Naive thymus-derived CD8-positive, alpha-beta T cell (primary cell): ENCODE measurements at regions not wholly inside any gene's neighbourhood (a gene's known extent, or its start where the extent isn't known, plus 50 kb on each side); places are given as distances from the start of the nearest gene placed in this dataset.
"Not testable (repeated sequence)": the region's sequence is repeated elsewhere in the genome, so short reads cannot be mapped to it uniquely, and the experiment has no call there.

Source experiments
- ATAC-seq, 2 donors: fragments of 150-1000 bp; cut with Tn5 transposase in 1 of 2; sonication (Bioruptor Pico), chemical (Tn5 transposase) in 1 of 2; 1 replicate in 1 of 2; 2 replicates in 1 of 2; pipeline ENCODE4 v1.10.0; 2021; ENCODE audit warnings: mild to moderate bottlenecking in 2 of 2, moderate library complexity in 2 of 2
- POLR2A ChIA-PET: fragments of 350-600 bp; sonication (Branson Sonifier 250); formaldehyde crosslinking; loops from one replicate; lab custom pipeline; 2021; ENCODE audit warnings: antibody characterized with exemption; lab: Charles Lee
- DNase-seq, 10 donors: peaks; one replicate each; pipeline versions ENCODE4 v3.0.0 to v3.0.0-alpha.2; 2020 to 2022
- H3K27ac Mint-ChIP-seq, 10 donors: one replicate each; pipeline ENCODE4 v1.8.0; 2020 to 2022; ENCODE audit warnings: mild to moderate bottlenecking in 10 of 10, mixed read lengths in 10 of 10, moderate library complexity in 4 of 10, inconsistent platforms in 1 of 10
- H3K27me3 Mint-ChIP-seq, 5 donors: one replicate each; pipeline ENCODE4 v1.8.0; 2021 to 2022; ENCODE audit warnings: mixed read lengths in 5 of 5
- H3K36me3 Mint-ChIP-seq, 3 donors: one replicate each; pipeline ENCODE4 v1.8.0; 2020 to 2022; ENCODE audit warnings: mixed read lengths in 3 of 3, mild to moderate bottlenecking in 2 of 3, inconsistent platforms in 1 of 3
- H3K4me1 Mint-ChIP-seq, 4 donors: one replicate each; pipeline ENCODE4 v1.8.0; 2021 to 2022; ENCODE audit warnings: mixed read lengths in 4 of 4
- H3K4me3 Mint-ChIP-seq, 10 donors: one replicate each; pipeline ENCODE4 v1.8.0; 2020 to 2022; ENCODE audit warnings: mild to moderate bottlenecking in 10 of 10, mixed read lengths in 10 of 10, moderate library complexity in 6 of 10, inconsistent platforms in 1 of 10
- H3K9me3 Mint-ChIP-seq, 9 donors: one replicate each; pipeline ENCODE4 v1.8.0; 2020 to 2022; ENCODE audit warnings: mixed read lengths in 9 of 9, mild to moderate bottlenecking in 3 of 9, inconsistent platforms in 1 of 9, moderate library complexity in 1 of 9

DNA sequence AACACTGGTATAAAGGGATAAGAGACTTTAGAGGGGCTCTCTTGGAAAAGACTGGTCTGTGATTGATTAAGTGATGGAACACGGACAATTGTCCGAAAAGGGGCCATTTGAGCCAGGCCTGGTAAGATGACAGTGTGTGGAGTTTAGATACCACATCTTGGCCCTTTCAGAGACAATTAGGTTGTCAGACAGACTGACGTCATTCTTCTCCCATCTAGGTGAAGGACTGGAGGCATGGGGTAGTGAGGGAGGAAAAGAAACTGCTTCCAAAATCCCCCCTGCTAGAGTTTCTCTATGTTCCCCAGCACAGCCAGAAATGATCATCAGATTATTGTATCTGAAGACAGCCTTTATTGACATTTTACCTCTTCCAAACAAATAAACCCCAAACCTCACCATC, 84.8 kb upstream of the MYO3A start:
- H3K4me3 Mint-ChIP-seq, result no peak overlapping the region
- no peak for ATAC-seq
- no peaks in the 10 kb centered on the region for H3K36me3 Mint-ChIP-seq
- H3K9me3 Mint-ChIP-seq, result peaks cover 0 to 20% (median 0%) of the 10 kb centered on the region in 9 donors
- POLR2A ChIA-PET, result no interaction called here
- H3K4me1 Mint-ChIP-seq, result no peaks in the 10 kb centered on the region
- peaks cover 11 to 48% (median 23%) of the 10 kb centered on the region in 5 donors for H3K27me3 Mint-ChIP-seq
- no peak overlapping the region for H3K27ac Mint-ChIP-seq
- no peak for DNase-seq

DNA sequence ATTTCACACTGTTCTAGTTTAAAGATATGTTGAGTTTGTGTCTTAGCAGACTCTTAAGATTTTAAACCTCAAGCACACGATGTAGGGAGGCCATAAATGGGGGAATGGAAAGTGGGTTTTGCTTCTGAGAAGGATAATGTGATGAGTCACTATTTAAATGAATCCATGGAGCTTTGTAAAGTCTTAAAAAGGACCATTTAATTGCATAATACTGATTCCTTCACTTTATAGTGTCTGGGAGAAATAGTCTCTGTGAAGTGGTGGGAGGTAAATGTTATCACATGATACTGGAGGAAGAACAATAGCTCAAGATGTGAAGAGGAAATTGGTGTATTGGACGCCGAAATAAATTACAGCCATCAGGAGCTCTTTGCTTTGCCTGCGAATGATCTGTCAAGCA, 84.0 kb upstream of the MYO3A start:
- Mint-ChIP-seq H3K4me3 (no peak overlapping the region), H3K27me3 (peaks cover 14 to 48% (median 21%) of the 10 kb centered on the region in 5 donors), H3K36me3 (no peaks in the 10 kb centered on the region), H3K4me1 (no peaks in the 10 kb centered on the region), H3K9me3 (peaks cover 0 to 20% (median 0%) of the 10 kb centered on the region in 9 donors), H3K27ac (no peak overlapping the region)
- DNase-seq (no peak), ATAC-seq (no peak)
- POLR2A ChIA-PET, result no interaction called here

DNA sequence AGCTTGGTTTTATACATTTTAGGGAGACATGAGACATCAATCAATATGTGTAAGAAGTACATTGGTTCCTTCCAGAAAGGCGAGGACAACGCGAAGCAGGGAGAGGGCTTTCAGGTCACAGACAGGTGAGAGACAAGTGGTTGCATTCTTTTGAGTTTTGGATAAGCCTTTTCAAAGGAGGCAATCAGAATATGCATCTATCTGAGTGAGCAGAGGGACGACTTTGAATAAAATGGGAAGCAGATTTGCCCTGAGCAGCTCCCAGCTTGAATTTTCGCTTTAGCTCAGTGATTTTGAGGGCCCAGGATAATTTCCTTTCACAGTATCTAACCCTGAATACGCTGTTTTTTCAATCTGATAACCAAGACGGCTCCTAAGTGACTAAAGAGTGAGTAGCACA, 82.5 kb upstream of the MYO3A start:
- peaks cover 0 to 20% (median 0%) of the 10 kb centered on the region in 9 donors for H3K9me3 Mint-ChIP-seq
- no peaks in the 10 kb centered on the region for H3K36me3 Mint-ChIP-seq
- no peak overlapping the region for H3K4me3 Mint-ChIP-seq
- ATAC-seq (no peak), DNase-seq (no peak)
- no peaks in the 10 kb centered on the region for H3K4me1 Mint-ChIP-seq
- H3K27ac Mint-ChIP-seq, result no peak overlapping the region
- peaks cover 17 to 48% (median 24%) of the 10 kb centered on the region in 5 donors for H3K27me3 Mint-ChIP-seq
- POLR2A ChIA-PET, result no interaction called here

DNA sequence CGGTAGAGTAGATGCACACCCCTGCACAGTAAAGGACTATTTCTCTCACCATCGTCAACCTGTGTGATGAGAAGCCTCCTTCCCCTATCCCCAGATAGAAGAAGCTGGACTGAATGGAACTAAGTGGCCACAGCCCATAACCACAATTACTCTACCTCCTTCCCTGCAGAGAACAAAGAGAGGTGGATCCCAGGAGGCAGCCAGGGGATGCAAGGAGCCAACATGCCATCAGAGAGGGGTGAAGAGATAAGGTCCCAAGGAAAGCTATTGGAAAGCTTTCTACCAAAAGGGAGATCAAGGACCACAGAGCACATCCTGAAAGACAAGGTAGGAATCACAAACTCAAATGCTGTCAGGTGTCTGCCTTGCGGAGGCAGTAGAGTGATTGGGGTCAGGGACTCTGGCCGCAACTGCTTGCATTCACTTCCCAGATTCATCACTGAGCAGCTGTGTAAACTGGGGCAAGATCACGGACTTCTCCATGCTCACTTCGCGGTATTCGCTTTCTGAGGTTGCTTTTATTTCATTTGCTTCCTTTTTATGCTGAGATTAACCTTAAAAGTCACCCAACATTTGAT, 81.6 kb upstream of the MYO3A start:
- no peak overlapping the region for H3K4me3 Mint-ChIP-seq

DNA sequence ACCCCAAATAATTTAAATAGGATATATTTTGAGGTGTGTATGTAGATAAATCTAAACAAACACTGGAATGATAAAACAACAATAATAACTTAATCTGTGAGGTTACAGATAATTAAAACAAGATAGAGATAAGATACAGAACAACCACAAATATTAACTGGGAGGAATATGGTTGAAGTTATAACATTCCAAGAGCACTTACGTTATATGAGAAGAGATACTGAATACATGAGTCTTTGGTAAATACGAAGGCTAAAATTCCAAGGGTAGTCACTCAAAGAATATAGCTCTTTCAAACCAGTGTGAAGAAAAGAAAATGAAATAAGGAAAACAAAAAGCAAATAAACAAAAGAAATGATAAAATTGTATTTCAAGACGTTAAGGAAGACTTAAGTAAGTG, 76.0 kb upstream of the MYO3A start:
- peaks cover 10 to 24% (median 14%) of the 10 kb centered on the region in 5 donors for H3K27me3 Mint-ChIP-seq
- H3K4me1 Mint-ChIP-seq, result no peaks in the 10 kb centered on the region
- ATAC-seq, result no peak
- H3K9me3 Mint-ChIP-seq, result peaks cover 0 to 4% (median 0%) of the 10 kb centered on the region in 9 donors
- POLR2A ChIA-PET, result no interaction called here
- no peaks in the 10 kb centered on the region for H3K36me3 Mint-ChIP-seq
- no peak for DNase-seq
- no peak overlapping the region for H3K4me3 Mint-ChIP-seq
- no peak overlapping the region for H3K27ac Mint-ChIP-seq

More for the DNA sequence above, 81.6 kb upstream of the MYO3A start:
- Mint-ChIP-seq H3K4me1 (no peaks in the 10 kb centered on the region), H3K27me3 (peaks cover 17 to 56% (median 27%) of the 10 kb centered on the region in 5 donors), H3K36me3 (no peaks in the 10 kb centered on the region), H3K27ac (no peak overlapping the region), H3K9me3 (peaks cover 0 to 20% (median 0%) of the 10 kb centered on the region in 9 donors)
- DNase-seq (peak in 1 of 10 donors; percentile 42), ATAC-seq (no peak)
- POLR2A ChIA-PET, result no interaction called here

DNA sequence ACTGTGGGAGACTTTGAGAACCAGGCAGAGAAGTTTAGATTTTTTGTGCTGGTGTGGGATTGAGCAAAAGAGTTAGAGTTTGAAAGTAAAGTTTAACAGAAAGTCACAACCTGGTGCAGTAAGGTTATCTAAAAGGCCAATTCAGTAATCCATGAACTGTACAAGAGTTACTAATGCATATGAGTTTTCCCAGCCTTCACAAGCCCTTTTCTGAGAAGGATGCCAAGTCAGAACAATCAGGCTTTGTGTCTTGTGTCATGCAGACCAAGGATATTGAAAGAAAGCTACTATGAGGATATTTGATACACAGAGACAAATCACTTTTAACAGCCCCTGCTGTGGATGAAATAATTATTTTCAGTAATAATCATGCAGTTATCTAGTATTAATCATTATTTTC, 68.8 kb upstream of the MYO3A start:
- H3K4me3 Mint-ChIP-seq, result no peak overlapping the region
- no peaks in the 10 kb centered on the region for H3K4me1 Mint-ChIP-seq
- ATAC-seq (no peak), DNase-seq (no peak)
- peaks cover 0 to 18% (median 2%) of the 10 kb centered on the region in 5 donors for H3K27me3 Mint-ChIP-seq
- POLR2A ChIA-PET, result no interaction called here
- H3K36me3 Mint-ChIP-seq, result peaks cover 0 to 7% (median 0%) of the 10 kb centered on the region in 3 donors
- peak overlapping the region in 1 of 10 donors; percentile 38 for H3K27ac Mint-ChIP-seq
- peaks cover 0 to 12% (median 6%) of the 10 kb centered on the region in 9 donors for H3K9me3 Mint-ChIP-seq

DNA sequence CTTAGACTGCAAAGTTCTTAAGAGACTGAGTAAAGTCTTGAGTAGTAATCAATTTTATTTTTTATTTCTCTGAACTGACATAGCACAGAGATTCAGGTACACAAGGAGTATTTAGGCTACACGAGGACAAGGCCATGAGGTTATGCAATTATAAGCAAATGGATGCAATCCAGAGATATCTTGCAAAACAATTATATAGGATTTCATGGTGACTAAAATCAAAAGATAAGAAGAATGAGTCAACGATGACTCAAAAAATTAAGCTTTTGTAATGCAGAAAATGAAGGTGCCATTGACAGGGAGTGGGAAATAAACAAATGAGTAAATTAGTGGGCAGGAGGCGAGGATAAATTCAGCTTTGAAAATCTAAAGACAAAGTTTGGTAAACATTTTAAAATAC, 66.7 kb upstream of the MYO3A start:
- no peak for ATAC-seq
- no peak for DNase-seq
- POLR2A ChIA-PET, result no interaction called here

DNA sequence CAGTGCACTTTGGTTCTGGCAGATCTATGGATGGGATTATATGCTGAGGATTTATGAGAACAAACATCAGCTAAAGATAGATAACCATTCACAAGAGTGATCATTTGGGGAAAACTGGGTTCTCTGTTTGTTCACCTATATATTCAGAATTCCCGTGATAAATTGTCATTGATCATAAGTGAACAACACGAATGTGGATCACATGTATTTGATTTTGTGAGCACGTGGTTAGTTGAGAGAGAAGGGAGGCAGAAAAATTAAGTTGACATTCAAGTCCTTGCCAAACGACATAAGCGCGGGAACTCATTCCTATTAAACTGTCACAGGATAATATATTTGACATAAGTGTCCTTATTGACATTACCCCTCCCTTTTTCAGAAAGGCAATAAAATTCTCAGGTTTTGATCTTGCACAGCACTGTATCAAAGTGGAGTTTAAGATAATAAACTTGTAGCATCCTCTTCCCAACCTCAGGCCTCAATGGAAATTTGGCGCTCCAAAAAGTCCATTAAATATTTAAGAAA, 64.9 kb upstream of the MYO3A start:
- DNase-seq, result no peak
- H3K4me3 Mint-ChIP-seq, result no peak overlapping the region
- peaks cover 0 to 8% (median 0%) of the 10 kb centered on the region in 3 donors for H3K36me3 Mint-ChIP-seq
- H3K27me3 Mint-ChIP-seq, result peaks cover 2 to 16% (median 9%) of the 10 kb centered on the region in 5 donors
- no peak overlapping the region for H3K27ac Mint-ChIP-seq
- no peaks in the 10 kb centered on the region for H3K4me1 Mint-ChIP-seq
- peaks cover 0 to 10% (median 7%) of the 10 kb centered on the region in 9 donors for H3K9me3 Mint-ChIP-seq
- POLR2A ChIA-PET, result no interaction called here
- ATAC-seq, result no peak

More for the DNA sequence above, 66.7 kb upstream of the MYO3A start:
- Mint-ChIP-seq H3K27me3 (peaks cover 0 to 12% (median 4%) of the 10 kb centered on the region in 5 donors), H3K4me3 (no peak overlapping the region), H3K4me1 (no peaks in the 10 kb centered on the region), H3K9me3 (peaks cover 0 to 13% (median 9%) of the 10 kb centered on the region in 9 donors), H3K36me3 (peaks cover 0 to 11% (median 0%) of the 10 kb centered on the region in 3 donors), H3K27ac (no peak overlapping the region)

DNA sequence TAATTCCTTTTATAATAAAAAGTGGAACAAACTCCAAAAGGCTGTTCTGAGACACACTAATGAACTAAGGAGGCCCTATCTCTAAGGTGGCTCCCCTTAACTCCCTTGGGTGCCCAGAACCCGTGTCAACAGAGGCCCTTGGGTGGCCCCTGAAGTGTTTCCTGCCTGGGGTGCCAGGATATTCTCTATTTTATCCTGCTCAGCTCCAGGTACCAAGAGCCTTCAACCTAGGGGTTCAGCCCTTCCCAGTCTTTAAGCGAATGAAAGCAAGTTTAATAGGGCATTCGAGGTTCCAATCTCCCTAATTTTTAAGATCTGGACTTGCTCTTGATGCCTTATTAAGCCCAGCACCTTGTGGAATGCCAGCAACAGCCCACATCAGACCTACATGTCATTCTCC, 64.4 kb upstream of the MYO3A start:
- DNase-seq (no peak), ATAC-seq (no peak)
- POLR2A ChIA-PET, result no interaction called here
- Mint-ChIP-seq H3K36me3 (peaks cover 0 to 4% (median 0%) of the 10 kb centered on the region in 3 donors), H3K27ac (no peak overlapping the region), H3K27me3 (peaks cover 2 to 17% (median 9%) of the 10 kb centered on the region in 5 donors), H3K9me3 (peaks cover 0 to 7% (median 3%) of the 10 kb centered on the region in 9 donors), H3K4me1 (no peaks in the 10 kb centered on the region), H3K4me3 (no peak overlapping the region)

DNA sequence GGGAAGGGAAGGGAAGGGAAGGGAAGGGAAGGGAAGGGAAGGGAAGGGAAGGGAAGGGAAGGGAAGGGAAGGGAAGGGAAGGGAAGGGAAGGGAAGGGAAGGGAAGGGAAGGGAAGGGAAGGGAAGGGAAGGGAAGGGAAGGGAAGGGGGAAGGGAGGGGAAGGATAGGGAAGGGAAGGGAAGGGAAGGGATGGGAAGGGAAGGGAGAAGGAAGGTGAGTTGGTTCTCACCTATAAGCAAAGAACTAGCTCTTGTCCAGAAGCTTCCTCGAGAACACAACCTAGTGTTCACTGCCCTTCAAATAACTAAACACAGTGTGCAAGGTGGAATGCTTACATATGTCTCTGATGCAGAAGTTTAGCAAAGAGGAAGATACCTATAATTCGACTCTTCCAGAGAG, 59.6 kb upstream of the MYO3A start:
- H3K4me3 Mint-ChIP-seq, H3K27ac Mint-ChIP-seq, DNase-seq, ATAC-seq, POLR2A ChIA-PET, H3K36me3 Mint-ChIP-seq, H3K9me3 Mint-ChIP-seq, H3K4me1 Mint-ChIP-seq: not testable (repeated sequence)
- peaks cover 2 to 13% (median 10%) of the 10 kb centered on the region in 5 donors for H3K27me3 Mint-ChIP-seq

DNA sequence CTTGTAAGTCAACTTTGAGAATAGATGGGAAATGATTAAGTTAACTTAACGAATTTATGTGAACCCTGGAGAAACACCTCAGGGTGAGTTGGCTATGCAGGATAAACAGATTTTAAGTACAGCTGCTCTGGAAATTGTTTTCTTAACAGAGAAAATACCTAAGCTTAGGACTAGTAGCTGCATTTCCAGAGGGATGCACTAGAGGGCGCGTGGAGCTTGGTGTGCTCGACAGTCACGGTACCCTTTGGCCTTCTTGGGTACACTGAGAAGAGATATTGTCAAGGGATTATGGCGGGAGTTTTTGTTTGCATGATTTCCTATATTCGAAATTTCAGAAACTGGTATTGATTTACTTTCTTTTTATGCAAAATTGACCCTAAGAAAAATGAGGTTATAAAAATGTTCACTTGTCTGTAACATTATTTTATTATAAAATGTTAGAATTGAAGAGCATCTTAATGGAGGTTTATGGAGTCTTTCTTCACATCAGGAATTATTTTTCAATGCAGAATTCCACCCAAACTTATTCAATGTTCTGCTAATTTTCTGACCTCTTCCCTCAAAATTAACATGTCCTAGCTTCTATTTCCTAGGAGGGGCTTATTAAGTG, 58.4 kb upstream of the MYO3A start:
- Mint-ChIP-seq H3K27ac (no peak overlapping the region), H3K9me3 (peaks cover 0 to 7% (median 3%) of the 10 kb centered on the region in 9 donors), H3K36me3 (peaks cover 0 to 4% (median 0%) of the 10 kb centered on the region in 3 donors), H3K4me3 (no peak overlapping the region), H3K27me3 (peaks cover 3 to 18% (median 10%) of the 10 kb centered on the region in 5 donors), H3K4me1 (peaks cover 0 to 2% (median 0%) of the 10 kb centered on the region in 4 donors)
- ATAC-seq (peak; percentile 53 to 60), DNase-seq (peak; percentile 23 to 78 (median 51))
- POLR2A ChIA-PET, result no interaction called here

DNA sequence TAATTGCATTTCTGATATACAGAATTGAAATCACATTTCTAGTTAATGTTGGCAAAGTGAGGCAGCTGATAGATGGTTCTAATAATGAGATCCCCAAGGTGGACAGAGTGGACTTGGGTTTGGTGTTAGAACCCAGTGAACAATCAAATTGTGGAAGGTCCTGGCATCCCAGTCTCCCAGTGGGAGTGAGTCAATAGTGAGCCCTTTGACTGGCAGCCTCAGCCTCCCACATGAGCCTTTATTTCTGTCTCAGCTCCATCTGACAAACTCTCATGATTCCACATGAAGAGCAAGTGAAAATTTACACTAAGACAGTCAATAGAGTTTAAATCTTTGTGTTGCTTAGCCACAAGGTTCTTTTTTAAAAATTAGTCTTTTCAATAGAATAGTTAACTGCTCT, 56.7 kb upstream of the MYO3A start:
- POLR2A ChIA-PET, result no interaction called here
- H3K27me3 Mint-ChIP-seq, result peaks cover 1 to 24% (median 9%) of the 10 kb centered on the region in 5 donors
- H3K27ac Mint-ChIP-seq, result no peak overlapping the region
- no peak overlapping the region for H3K4me3 Mint-ChIP-seq
- H3K4me1 Mint-ChIP-seq, result peaks cover 0 to 2% (median 0%) of the 10 kb centered on the region in 4 donors
- no peaks in the 10 kb centered on the region for H3K9me3 Mint-ChIP-seq
- DNase-seq, result no peak
- no peaks in the 10 kb centered on the region for H3K36me3 Mint-ChIP-seq
- no peak for ATAC-seq
